ENCODE measurements at regions not wholly inside any gene's neighbourhood (a gene's known extent, or its start where the extent isn't known, plus 50 kb on each side); places are given as distances from the start of the nearest gene placed in this dataset.

- TF ChIP-seq, protein P1, sequence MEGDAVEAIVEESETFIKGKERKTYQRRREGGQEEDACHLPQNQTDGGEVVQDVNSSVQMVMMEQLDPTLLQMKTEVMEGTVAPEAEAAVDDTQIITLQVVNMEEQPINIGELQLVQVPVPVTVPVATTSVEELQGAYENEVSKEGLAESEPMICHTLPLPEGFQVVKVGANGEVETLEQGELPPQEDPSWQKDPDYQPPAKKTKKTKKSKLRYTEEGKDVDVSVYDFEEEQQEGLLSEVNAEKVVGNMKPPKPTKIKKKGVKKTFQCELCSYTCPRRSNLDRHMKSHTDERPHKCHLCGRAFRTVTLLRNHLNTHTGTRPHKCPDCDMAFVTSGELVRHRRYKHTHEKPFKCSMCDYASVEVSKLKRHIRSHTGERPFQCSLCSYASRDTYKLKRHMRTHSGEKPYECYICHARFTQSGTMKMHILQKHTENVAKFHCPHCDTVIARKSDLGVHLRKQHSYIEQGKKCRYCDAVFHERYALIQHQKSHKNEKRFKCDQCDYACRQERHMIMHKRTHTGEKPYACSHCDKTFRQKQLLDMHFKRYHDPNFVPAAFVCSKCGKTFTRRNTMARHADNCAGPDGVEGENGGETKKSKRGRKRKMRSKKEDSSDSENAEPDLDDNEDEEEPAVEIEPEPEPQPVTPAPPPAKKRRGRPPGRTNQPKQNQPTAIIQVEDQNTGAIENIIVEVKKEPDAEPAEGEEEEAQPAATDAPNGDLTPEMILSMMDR (IDR thresholded peaks at IDR 0.05; ENCODE audit: unreplicated experiment in 3 of 3), result no peak
- no peak overlapping the region for H3K27ac Mint-ChIP-seq
- no peaks in the 10 kb centered on the region for H3K27me3 Mint-ChIP-seq (ENCODE audit: low read depth)
Observed at GRCh38 chr10:52999681-53000080, 227.1 kb upstream of the MBL2 start.

GRCh38 chr10:52999258-52999657, 226.7 kb upstream of the MBL2 start:
- no peak overlapping the region for H3K4me3 Mint-ChIP-seq
- no peaks in the 10 kb centered on the region for H3K27me3 Mint-ChIP-seq (ENCODE audit: low read depth)
- H3K9me3 Mint-ChIP-seq, result peaks cover 11% of the 10 kb centered on the region
- H3K27ac Mint-ChIP-seq, result no peak overlapping the region
- peaks cover under 1% of the 10 kb centered on the region for H3K4me1 Mint-ChIP-seq
- TF ChIP-seq, protein P1 (IDR thresholded peaks at IDR 0.05; ENCODE audit: unreplicated experiment in 3 of 3), result no peak
- H3K36me3 Mint-ChIP-seq (ENCODE audit: low read depth), result peaks cover 22% of the 10 kb centered on the region

More at GRCh38 chr10:52999681-53000080, 227.1 kb upstream of the MBL2 start:
- Mint-ChIP-seq H3K4me3 (no peak overlapping the region), H3K4me1 (peaks cover 5% of the 10 kb centered on the region), H3K36me3 (ENCODE audit: low read depth) (peaks cover 22% of the 10 kb centered on the region), H3K9me3 (peaks cover 11% of the 10 kb centered on the region)

- H3K27ac Mint-ChIP-seq, result no peak overlapping the region
- H3K4me1 Mint-ChIP-seq, result no peaks in the 10 kb centered on the region
- H3K27me3 Mint-ChIP-seq (ENCODE audit: low read depth), result no peaks in the 10 kb centered on the region
Observed at GRCh38 chr10:52997007-52997406, 224.4 kb upstream of the MBL2 start.

DNA sequence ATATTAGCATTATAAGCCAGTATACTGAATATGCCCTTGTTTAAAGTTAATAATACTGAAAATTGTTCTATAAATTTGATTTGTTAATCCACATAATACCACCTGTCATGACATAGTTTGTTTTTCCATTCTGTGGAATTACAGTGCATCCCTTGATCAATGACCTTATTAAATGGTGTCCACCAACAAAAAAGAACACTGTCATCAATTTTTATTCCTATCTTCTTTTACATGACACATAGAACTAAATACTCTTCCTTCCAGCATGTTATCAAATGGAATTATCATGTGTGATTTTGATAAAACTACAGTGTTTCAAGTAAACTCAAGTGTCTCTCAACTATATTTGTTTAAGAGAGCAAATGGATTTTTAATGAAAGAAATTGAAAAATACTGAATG, 221.8 kb upstream of the MBL2 start:
- TF ChIP-seq, protein P1 (IDR thresholded peaks at IDR 0.05; ENCODE audit: unreplicated experiment in 3 of 3), result no peak
- Mint-ChIP-seq H3K27ac (no peak overlapping the region), H3K4me1 (no peaks in the 10 kb centered on the region), H3K9me3 (peaks cover 15% of the 10 kb centered on the region), H3K4me3 (no peak overlapping the region), H3K36me3 (ENCODE audit: low read depth) (peaks cover 26% of the 10 kb centered on the region), H3K27me3 (ENCODE audit: low read depth) (no peaks in the 10 kb centered on the region)

More at GRCh38 chr10:52997007-52997406, 224.4 kb upstream of the MBL2 start:
- TF ChIP-seq, protein P1 (IDR thresholded peaks at IDR 0.05; ENCODE audit: unreplicated experiment in 3 of 3), result no peak
- peaks cover 11% of the 10 kb centered on the region for H3K9me3 Mint-ChIP-seq
- no peak overlapping the region for H3K4me3 Mint-ChIP-seq
- H3K36me3 Mint-ChIP-seq (ENCODE audit: low read depth), result peaks cover 25% of the 10 kb centered on the region

DNA sequence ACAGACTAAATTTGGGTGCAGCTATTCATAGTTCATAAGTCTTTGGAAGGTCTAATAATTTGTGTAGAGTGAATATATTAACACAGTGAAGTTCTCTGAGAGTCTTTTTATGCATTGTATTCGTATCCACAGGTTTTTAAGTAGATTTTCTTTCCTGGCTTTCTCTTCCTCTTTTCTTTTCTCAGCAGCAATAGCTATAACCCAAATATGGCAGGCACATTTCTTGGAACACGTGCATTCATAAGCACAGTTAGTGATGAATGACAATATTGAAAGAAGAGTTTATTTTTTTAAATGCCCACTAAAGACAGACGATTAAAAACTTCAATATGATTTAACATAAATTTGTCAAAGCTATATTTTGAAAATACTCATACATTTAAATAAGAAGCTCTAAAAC, 220.5 kb upstream of the MBL2 start:
- H3K27ac Mint-ChIP-seq, result no peak overlapping the region
- no peaks in the 10 kb centered on the region for H3K4me1 Mint-ChIP-seq
- TF ChIP-seq, protein P1 (IDR thresholded peaks at IDR 0.05; ENCODE audit: unreplicated experiment in 3 of 3), result no peak
- H3K9me3 Mint-ChIP-seq, result peaks cover 14% of the 10 kb centered on the region
- peaks cover 22% of the 10 kb centered on the region for H3K36me3 Mint-ChIP-seq (ENCODE audit: low read depth)
- no peak overlapping the region for H3K4me3 Mint-ChIP-seq
- no peaks in the 10 kb centered on the region for H3K27me3 Mint-ChIP-seq (ENCODE audit: low read depth)

- Mint-ChIP-seq H3K9me3 (peaks cover 14% of the 10 kb centered on the region), H3K4me1 (no peaks in the 10 kb centered on the region), H3K4me3 (no peak overlapping the region), H3K36me3 (ENCODE audit: low read depth) (peaks cover 17% of the 10 kb centered on the region), H3K27me3 (ENCODE audit: low read depth) (no peaks in the 10 kb centered on the region), H3K27ac (no peak overlapping the region)
- TF ChIP-seq, protein P1 (IDR thresholded peaks at IDR 0.05; ENCODE audit: unreplicated experiment in 3 of 3), result no peak
Observed at GRCh38 chr10:52992567-52992966, 220.0 kb upstream of the MBL2 start.
